GM12878 (cell line): ENCODE measurements at regions not wholly inside any gene's neighbourhood (a gene's known extent, or its start where the extent isn't known, plus 50 kb on each side); places are given as distances from the start of the nearest gene placed in this dataset.

ENCODE experiments used
- ATAC-seq: fragments of 200-7000 bp; cut with Tn5 transposase; 3 replicates; pipeline ENCODE4 v1.9.1; 2020; ENCODE audit warnings: mild to moderate bottlenecking, moderate library complexity
- BruUV-seq: library from RNA; stranded (reverse); fragments of 400-500 nt; replicated peaks from 2 replicates; lab custom pipeline; 2021; lab: Mats Ljungman, UMichigan
- CTCF ChIA-PET: fragments of 300-600 bp; sonication (Branson Sonifier 250); formaldehyde crosslinking; extraction: SDS; loops from one replicate; lab custom pipeline; 2021; ENCODE audit warnings: inconsistent platforms; lab: Yijun Ruan, JAX
- POLR2A ChIA-PET: fragments of 350-600 bp; formaldehyde crosslinking; extraction: SDS; loops from one replicate; lab custom pipeline; 2021; ENCODE audit warnings: inconsistent platforms; lab: Charles Lee
- RAD21 ChIA-PET: fragments of 300-600 bp; sonication (Branson Sonifier 250); formaldehyde crosslinking; loops from one replicate; lab custom pipeline; 2023; ENCODE audit warnings: antibody characterized with exemption; ENCODE audit not compliant: unreplicated experiment; lab: Charles Lee
- SMC1A ChIA-PET: fragments of 300-600 bp; sonication (Branson Sonifier 250); formaldehyde crosslinking; loops from one replicate; lab custom pipeline; 2023; ENCODE audit not compliant: unreplicated experiment, uncharacterized antibody; lab: Charles Lee
- DNase-seq: peaks from one replicate; pipeline ENCODE4 v3.0.0-alpha.2; 2011; ENCODE audit warnings: low read depth, low spot score
- FAIRE-seq: peaks from 3 replicates; lab custom pipeline; 2011; peaks lifted over from hg19 to GRCh38; lab: Jason Lieb, UNC
- H2AFZ ChIP-seq: 2 replicates; pipeline ENCODE4 v1.6.0; 2011; ENCODE audit warnings: low read depth, low read length, control low read depth; ENCODE audit not compliant: control insufficient read depth
- H3K27ac ChIP-seq: 2 replicates; pipeline ENCODE4 v1.5.1; 2011; ENCODE audit warnings: control low read depth; ENCODE audit not compliant: control insufficient read depth, insufficient read depth
- H3K27me3 ChIP-seq, 2 experiments: replicated peaks in 1 of 2; 2 replicates each; pipeline versions ENCODE4 v1.6.0 to v1.6.1; 2011; ENCODE audit warnings: low read length in 1 of 2; ENCODE audit not compliant: control insufficient read depth in 2 of 2, insufficient read depth in 2 of 2
- H3K36me3 ChIP-seq, 2 experiments: 2 replicates each; pipeline ENCODE4 v1.5.1; 2011; ENCODE audit warnings: low read length in 1 of 2; ENCODE audit not compliant: control insufficient read depth in 2 of 2, insufficient read depth in 2 of 2
- H3K4me1 ChIP-seq: 2 replicates; pipeline ENCODE4 v1.6.1; 2011; ENCODE audit warnings: mild to moderate bottlenecking, low read length, moderate library complexity, mixed read lengths; ENCODE audit not compliant: control insufficient read depth, insufficient read depth
- H3K4me2 ChIP-seq: 2 replicates; pipeline ENCODE4 v1.6.0; 2011; ENCODE audit warnings: control low read depth; ENCODE audit not compliant: control insufficient read depth, insufficient read depth
- H3K4me3 ChIP-seq: fragments of 200-600 bp; sonication (generic); 2 replicates; pipeline ENCODE4 v1.5.1; 2016
- H3K79me2 ChIP-seq: 2 replicates; pipeline ENCODE4 v1.6.0; 2011; ENCODE audit warnings: low read length; ENCODE audit not compliant: control insufficient read depth, insufficient read depth
- H3K9ac ChIP-seq: 2 replicates; pipeline ENCODE4 v1.8.0; 2011; ENCODE audit warnings: low read length, control low read depth, mixed read lengths; ENCODE audit not compliant: control insufficient read depth, insufficient read depth
- H3K9me3 ChIP-seq: replicated peaks from 3 replicates; pipeline ENCODE4 v1.5.1; 2011; ENCODE audit warnings: mild to moderate bottlenecking, low read length; ENCODE audit not compliant: control insufficient read depth, insufficient read depth
- H4K20me1 ChIP-seq: 2 replicates; pipeline ENCODE4 v1.6.0; 2011; ENCODE audit not compliant: control insufficient read depth, insufficient read depth
- BCL11A ChIP-seq: IDR thresholded peaks from 2 replicates; pipeline ENCODE4 v1.6.1; 2011; ENCODE audit warnings: low read depth, low read length
- E2F8 ChIP-seq: fragments of 450-650 bp; IDR thresholded peaks from 2 replicates; pipeline ENCODE4 v1.6.1; 2018; ENCODE audit warnings: mild to moderate bottlenecking, low read depth, moderate library complexity; ENCODE audit not compliant: partially characterized antibody
- GATAD2B ChIP-seq: fragments of 450-650 bp; conservative IDR thresholded peaks from 2 replicates; pipeline ENCODE4 v1.6.1; 2017; ENCODE audit warnings: low read depth, mild to moderate bottlenecking, moderate library complexity
- NBN ChIP-seq: fragments of 450-650 bp; IDR thresholded peaks from 2 replicates; pipeline ENCODE4 v1.6.1; 2016
- NFYB ChIP-seq: IDR thresholded peaks from 2 replicates; pipeline ENCODE4 v1.6.1; 2011; ENCODE audit warnings: low read depth, mild to moderate bottlenecking, low read length, improper control_type of control experiment, moderate library complexity; ENCODE audit not compliant: insufficient read depth
- NR2F1 ChIP-seq: fragments of 450-650 bp; conservative IDR thresholded peaks from 2 replicates; pipeline ENCODE4 v1.6.1; 2017; ENCODE audit warnings: mild to moderate bottlenecking
- SIX5 ChIP-seq: IDR thresholded peaks from 2 replicates; pipeline ENCODE4 v1.6.1; 2011; ENCODE audit warnings: mild to moderate bottlenecking, low read depth, low read length, moderate library complexity; ENCODE audit not compliant: severe bottlenecking
- SREBF2 ChIP-seq: IDR thresholded peaks from 2 replicates; pipeline ENCODE4 v1.6.1; 2012; ENCODE audit warnings: mild to moderate bottlenecking, low read length
- ZNF274 ChIP-seq: IDR thresholded peaks from one replicate; pipeline ENCODE4 v1.8.0; 2011; ENCODE audit not compliant: insufficient read length, insufficient read depth
- ZSCAN29 ChIP-seq: fragments of 450-650 bp; IDR thresholded peaks from 2 replicates; pipeline ENCODE4 v1.6.1; 2017; ENCODE audit warnings: mild to moderate bottlenecking, moderate library complexity
- WGBS: methylation state at CpG from one replicate; pipeline ENCODE4 v1.1.6; 2016; ENCODE audit warnings: low lambda C conversion rate; ENCODE audit not compliant: insufficient replicate concordance, insufficient coverage; ENCODE audit errors: missing lambda C conversion rate; 5-methylcytosine and 5-hydroxymethylcytosine counted together
- in situ Hi-C: fragments of 300-500 bp; cut with MboI; formaldehyde crosslinking; loops from 9 replicates; pipeline ENCODE4 v1.14.3; 2018; ENCODE audit warnings: mixed read lengths
- intact Hi-C: fragments of 100-400 bp; cut with micrococcal nuclease; formaldehyde crosslinking; loops from one replicate; pipeline ENCODE4 v1.14.2; 2022; ENCODE audit not compliant: unreplicated experiment
- TF ChIP-seq, protein P1 (sequence below): IDR thresholded peaks from 2 replicates; pipeline ENCODE4 v1.6.1; 2012; ENCODE audit warnings: mild to moderate bottlenecking, low read depth, low read length
- TF ChIP-seq, protein P2 (sequence below): fragments of 450-650 bp; formaldehyde crosslinking; IDR thresholded peaks from 2 replicates; pipeline ENCODE4 v1.5.0; 2022; ENCODE audit warnings: mild to moderate bottlenecking, missing genetic modification characterization
- TF ChIP-seq, protein P3 (sequence below): fragments of 450-650 bp; IDR thresholded peaks from 2 replicates; pipeline ENCODE4 v1.6.1; 2017; ENCODE audit warnings: antibody characterized with exemption, mild to moderate bottlenecking, moderate library complexity

- Histone ChIP-seq H3K79me2 (no peaks in the 10 kb centered on the region), H3K4me1 (no peaks in the 10 kb centered on the region), H3K27me3 (no peaks in the 10 kb centered on the region), H3K27ac (no peak overlapping the region), H3K9me3 (no peaks in the 10 kb centered on the region), H2AFZ (no peak overlapping the region), H3K36me3 (no peaks in the 10 kb centered on the region), H3K4me3 (no peak overlapping the region), H3K4me2 (no peak overlapping the region), H4K20me1 (no peaks in the 10 kb centered on the region), H3K9ac (no peak overlapping the region)
- BruUV-seq, result no TSS peak
- in situ Hi-C loops (no loop called here), intact Hi-C loops (no loop called here)
- ChIA-PET RAD21 (no interaction called here), POLR2A (no interaction called here), SMC1A (interaction anchor here (1.4 kb wide), 1 partner anchor 12 kb away, joined by 5 read pairs; no protein-coding TSS in a partner anchor), CTCF (no interaction called here)
- DNase-seq, result no peak
- no peak for FAIRE-seq
- 0% methylated on average over 2 of the region's 2 CpGs for WGBS
- no peak for ATAC-seq
- TF ChIP-seq, protein P1, sequence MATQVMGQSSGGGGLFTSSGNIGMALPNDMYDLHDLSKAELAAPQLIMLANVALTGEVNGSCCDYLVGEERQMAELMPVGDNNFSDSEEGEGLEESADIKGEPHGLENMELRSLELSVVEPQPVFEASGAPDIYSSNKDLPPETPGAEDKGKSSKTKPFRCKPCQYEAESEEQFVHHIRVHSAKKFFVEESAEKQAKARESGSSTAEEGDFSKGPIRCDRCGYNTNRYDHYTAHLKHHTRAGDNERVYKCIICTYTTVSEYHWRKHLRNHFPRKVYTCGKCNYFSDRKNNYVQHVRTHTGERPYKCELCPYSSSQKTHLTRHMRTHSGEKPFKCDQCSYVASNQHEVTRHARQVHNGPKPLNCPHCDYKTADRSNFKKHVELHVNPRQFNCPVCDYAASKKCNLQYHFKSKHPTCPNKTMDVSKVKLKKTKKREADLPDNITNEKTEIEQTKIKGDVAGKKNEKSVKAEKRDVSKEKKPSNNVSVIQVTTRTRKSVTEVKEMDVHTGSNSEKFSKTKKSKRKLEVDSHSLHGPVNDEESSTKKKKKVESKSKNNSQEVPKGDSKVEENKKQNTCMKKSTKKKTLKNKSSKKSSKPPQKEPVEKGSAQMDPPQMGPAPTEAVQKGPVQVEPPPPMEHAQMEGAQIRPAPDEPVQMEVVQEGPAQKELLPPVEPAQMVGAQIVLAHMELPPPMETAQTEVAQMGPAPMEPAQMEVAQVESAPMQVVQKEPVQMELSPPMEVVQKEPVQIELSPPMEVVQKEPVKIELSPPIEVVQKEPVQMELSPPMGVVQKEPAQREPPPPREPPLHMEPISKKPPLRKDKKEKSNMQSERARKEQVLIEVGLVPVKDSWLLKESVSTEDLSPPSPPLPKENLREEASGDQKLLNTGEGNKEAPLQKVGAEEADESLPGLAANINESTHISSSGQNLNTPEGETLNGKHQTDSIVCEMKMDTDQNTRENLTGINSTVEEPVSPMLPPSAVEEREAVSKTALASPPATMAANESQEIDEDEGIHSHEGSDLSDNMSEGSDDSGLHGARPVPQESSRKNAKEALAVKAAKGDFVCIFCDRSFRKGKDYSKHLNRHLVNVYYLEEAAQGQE, result no peak
- TF ChIP-seq GATAD2B (no peak), ZNF274 (no peak), SIX5 (no peak), NBN (no peak), SREBF2 (no peak), NFYB (no peak), NR2F1 (no peak), BCL11A (no peak), ZSCAN29 (no peak), E2F8 (no peak)
- TF ChIP-seq, protein P2, sequence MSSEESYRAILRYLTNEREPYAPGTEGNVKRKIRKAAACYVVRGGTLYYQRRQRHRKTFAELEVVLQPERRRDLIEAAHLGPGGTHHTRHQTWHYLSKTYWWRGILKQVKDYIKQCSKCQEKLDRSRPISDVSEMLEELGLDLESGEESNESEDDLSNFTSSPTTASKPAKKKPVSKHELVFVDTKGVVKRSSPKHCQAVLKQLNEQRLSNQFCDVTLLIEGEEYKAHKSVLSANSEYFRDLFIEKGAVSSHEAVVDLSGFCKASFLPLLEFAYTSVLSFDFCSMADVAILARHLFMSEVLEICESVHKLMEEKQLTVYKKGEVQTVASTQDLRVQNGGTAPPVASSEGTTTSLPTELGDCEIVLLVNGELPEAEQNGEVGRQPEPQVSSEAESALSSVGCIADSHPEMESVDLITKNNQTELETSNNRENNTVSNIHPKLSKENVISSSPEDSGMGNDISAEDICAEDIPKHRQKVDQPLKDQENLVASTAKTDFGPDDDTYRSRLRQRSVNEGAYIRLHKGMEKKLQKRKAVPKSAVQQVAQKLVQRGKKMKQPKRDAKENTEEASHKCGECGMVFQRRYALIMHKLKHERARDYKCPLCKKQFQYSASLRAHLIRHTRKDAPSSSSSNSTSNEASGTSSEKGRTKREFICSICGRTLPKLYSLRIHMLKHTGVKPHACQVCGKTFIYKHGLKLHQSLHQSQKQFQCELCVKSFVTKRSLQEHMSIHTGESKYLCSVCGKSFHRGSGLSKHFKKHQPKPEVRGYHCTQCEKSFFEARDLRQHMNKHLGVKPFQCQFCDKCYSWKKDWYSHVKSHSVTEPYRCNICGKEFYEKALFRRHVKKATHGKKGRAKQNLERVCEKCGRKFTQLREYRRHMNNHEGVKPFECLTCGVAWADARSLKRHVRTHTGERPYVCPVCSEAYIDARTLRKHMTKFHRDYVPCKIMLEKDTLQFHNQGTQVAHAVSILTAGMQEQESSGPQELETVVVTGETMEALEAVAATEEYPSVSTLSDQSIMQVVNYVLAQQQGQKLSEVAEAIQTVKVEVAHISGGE (CRISPR knock-in tag), result no peak
- TF ChIP-seq, protein P3, sequence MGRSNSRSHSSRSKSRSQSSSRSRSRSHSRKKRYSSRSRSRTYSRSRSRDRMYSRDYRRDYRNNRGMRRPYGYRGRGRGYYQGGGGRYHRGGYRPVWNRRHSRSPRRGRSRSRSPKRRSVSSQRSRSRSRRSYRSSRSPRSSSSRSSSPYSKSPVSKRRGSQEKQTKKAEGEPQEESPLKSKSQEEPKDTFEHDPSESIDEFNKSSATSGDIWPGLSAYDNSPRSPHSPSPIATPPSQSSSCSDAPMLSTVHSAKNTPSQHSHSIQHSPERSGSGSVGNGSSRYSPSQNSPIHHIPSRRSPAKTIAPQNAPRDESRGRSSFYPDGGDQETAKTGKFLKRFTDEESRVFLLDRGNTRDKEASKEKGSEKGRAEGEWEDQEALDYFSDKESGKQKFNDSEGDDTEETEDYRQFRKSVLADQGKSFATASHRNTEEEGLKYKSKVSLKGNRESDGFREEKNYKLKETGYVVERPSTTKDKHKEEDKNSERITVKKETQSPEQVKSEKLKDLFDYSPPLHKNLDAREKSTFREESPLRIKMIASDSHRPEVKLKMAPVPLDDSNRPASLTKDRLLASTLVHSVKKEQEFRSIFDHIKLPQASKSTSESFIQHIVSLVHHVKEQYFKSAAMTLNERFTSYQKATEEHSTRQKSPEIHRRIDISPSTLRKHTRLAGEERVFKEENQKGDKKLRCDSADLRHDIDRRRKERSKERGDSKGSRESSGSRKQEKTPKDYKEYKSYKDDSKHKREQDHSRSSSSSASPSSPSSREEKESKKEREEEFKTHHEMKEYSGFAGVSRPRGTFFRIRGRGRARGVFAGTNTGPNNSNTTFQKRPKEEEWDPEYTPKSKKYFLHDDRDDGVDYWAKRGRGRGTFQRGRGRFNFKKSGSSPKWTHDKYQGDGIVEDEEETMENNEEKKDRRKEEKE, result no peak
These were observed 245.7 kb upstream of the ELAVL2 start for GRCh38 chr9:24071716-24072115.
